ENCODE measurements at regions not wholly inside any gene's neighbourhood (a gene's known extent, or its start where the extent isn't known, plus 50 kb on each side); places are given as distances from the start of the nearest gene placed in this dataset.

DNA sequence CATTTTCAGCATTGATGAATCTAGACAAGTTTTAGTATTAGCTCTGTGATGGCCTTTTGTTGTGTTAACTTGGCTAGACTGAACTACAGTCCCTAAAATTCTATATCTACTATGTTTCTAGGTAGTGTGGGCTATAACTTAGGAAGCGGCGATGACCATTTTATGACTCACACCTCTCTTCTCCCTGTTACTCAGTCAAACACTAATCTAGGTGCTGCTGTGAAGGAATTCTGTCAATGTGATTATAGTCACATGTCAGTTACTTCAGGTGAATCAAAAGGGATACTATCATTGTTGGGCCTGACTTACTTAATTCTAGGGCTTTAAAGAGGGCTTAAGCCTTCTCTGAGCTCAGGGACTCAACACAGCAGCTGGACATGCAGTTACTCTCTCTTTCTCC, 691.5 kb upstream of the MAP3K7 start:
- no peaks in the 10 kb centered on the region for H3K36me3 ChIP-seq
- H3K4me1 ChIP-seq: no peaks in the 10 kb centered on the region
- no peak for DNase-seq
- WGBS, 2 donors: 91 to 100% methylated on average over 2 of the region's 2 CpGs
- no peaks in the 10 kb centered on the region for H3K27me3 ChIP-seq
- no peak for ATAC-seq (ENCODE audit: low FRiP score in 2 of 2)
- no peak overlapping the region for H3K27ac ChIP-seq
- no peak for TF ChIP-seq EP300 (IDR thresholded peaks at IDR 0.05)
- TF ChIP-seq POLR2AphosphoS5 (IDR thresholded peaks at IDR 0.05): no peak
- no peak for TF ChIP-seq POLR2A (IDR thresholded peaks at IDR 0.05)
- TF ChIP-seq, protein P1, sequence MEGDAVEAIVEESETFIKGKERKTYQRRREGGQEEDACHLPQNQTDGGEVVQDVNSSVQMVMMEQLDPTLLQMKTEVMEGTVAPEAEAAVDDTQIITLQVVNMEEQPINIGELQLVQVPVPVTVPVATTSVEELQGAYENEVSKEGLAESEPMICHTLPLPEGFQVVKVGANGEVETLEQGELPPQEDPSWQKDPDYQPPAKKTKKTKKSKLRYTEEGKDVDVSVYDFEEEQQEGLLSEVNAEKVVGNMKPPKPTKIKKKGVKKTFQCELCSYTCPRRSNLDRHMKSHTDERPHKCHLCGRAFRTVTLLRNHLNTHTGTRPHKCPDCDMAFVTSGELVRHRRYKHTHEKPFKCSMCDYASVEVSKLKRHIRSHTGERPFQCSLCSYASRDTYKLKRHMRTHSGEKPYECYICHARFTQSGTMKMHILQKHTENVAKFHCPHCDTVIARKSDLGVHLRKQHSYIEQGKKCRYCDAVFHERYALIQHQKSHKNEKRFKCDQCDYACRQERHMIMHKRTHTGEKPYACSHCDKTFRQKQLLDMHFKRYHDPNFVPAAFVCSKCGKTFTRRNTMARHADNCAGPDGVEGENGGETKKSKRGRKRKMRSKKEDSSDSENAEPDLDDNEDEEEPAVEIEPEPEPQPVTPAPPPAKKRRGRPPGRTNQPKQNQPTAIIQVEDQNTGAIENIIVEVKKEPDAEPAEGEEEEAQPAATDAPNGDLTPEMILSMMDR (IDR thresholded peaks at IDR 0.05): no peak
- H3K9me3 ChIP-seq: peaks cover 0 to 4% (median 0%) of the 10 kb centered on the region in 4 donors
- no peak overlapping the region for H3K4me3 ChIP-seq

DNA sequence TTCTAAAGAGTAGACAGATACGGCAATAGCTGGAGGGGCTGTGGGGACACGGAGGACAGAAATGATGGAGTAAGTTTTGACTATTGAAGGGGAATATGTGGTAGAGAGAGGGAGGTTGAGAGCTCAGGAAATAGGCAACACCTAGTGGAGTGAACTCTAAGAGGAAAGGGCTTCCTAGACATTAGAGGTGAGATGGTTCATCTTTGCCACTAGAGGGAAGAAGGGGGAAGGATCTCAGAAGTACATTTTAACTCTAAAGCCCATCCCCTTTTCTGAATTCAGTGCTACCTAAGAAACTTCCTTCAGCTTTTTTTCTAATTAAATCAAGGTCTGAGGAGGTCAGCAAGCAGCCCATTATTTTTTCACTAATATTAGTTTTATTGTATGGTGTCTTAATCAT, 689.4 kb upstream of the MAP3K7 start:
- Histone ChIP-seq H3K27me3 (no peaks in the 10 kb centered on the region), H3K4me1 (no peaks in the 10 kb centered on the region), H3K36me3 (no peaks in the 10 kb centered on the region), H3K4me3 (no peak overlapping the region), H3K9me3 (no peaks in the 10 kb centered on the region), H3K27ac (no peak overlapping the region)
- ATAC-seq (ENCODE audit: low FRiP score in 2 of 2) (no peak), DNase-seq (no peak)
- WGBS, 2 donors: 60 to 64% methylated on average over 2 of the region's 2 CpGs
- TF ChIP-seq POLR2A (IDR thresholded peaks at IDR 0.05) (no peak), EP300 (IDR thresholded peaks at IDR 0.05) (no peak)
- TF ChIP-seq, protein P1 (IDR thresholded peaks at IDR 0.05): peak in 1 of 6 experiments; percentile 11

DNA sequence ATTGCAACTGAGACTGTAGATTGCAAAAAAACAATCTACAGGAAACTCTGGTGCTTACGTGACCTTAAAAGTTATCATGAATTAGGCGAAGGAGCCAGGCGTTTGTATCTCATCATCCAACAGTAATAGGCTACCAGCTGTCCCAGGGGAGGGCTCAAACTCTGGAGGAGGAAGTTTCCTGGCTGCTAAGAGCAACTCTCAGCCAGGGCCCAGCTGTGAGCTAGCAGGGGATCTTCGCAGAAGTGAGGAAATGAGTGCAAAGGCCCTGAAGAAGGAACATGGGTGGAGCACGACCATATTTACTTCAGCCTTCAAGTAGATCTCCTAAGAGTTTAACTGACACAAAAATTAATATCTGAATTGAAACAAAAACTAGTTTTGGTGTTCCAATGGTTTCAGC, 686.9 kb upstream of the MAP3K7 start:
- ATAC-seq (ENCODE audit: low FRiP score in 2 of 2): peak in 1 of 2 donors; percentile 42
- no peak overlapping the region for H3K4me3 ChIP-seq

DNA sequence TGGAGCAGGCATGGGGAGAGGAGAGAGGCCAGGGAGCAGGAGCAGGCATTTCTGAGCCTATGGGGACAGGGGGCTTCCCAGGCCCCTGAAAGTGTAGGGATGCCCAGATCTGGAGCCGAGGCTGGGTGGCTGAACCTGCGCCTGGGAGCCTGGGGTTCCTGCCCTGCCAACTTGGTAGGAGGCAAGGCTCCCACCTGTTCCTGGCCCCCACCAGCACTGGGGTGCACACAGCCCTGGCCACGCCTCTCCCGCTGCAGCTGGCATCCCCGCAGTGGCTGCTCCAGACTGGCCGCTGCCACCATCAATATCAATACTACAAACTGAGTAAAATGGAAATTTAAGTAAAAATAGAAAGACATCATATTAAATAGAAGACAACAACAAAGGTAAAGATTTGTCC, 684.9 kb upstream of the MAP3K7 start:
- 97 to 100% methylated on average over 4 to 6 of the region's 6 CpGs for WGBS, 2 donors
- no peaks in the 10 kb centered on the region for H3K4me1 ChIP-seq
- TF ChIP-seq POLR2A (IDR thresholded peaks at IDR 0.05): no peak
- TF ChIP-seq EP300 (IDR thresholded peaks at IDR 0.05): no peak
- no peak for TF ChIP-seq POLR2AphosphoS5 (IDR thresholded peaks at IDR 0.05)
- TF ChIP-seq, protein P1 (IDR thresholded peaks at IDR 0.05): no peak
- peak in 1 of 2 donors; percentile 19 for ATAC-seq (ENCODE audit: low FRiP score in 2 of 2)
- H3K4me3 ChIP-seq: no peak overlapping the region
- peak in 1 of 2 donors; percentile 58 for DNase-seq
- H3K9me3 ChIP-seq: no peaks in the 10 kb centered on the region
- no peaks in the 10 kb centered on the region for H3K27me3 ChIP-seq
- no peak overlapping the region for H3K27ac ChIP-seq
- no peaks in the 10 kb centered on the region for H3K36me3 ChIP-seq

More for the DNA sequence above, 686.9 kb upstream of the MAP3K7 start:
- Histone ChIP-seq H3K27ac (no peak overlapping the region), H3K9me3 (no peaks in the 10 kb centered on the region), H3K27me3 (no peaks in the 10 kb centered on the region), H3K4me1 (no peaks in the 10 kb centered on the region), H3K36me3 (no peaks in the 10 kb centered on the region)
- WGBS, 2 donors: 43 to 51% methylated on average over 5 of the region's 5 CpGs
- DNase-seq: no peak
- TF ChIP-seq, protein P1 (IDR thresholded peaks at IDR 0.05): no peak

DNA sequence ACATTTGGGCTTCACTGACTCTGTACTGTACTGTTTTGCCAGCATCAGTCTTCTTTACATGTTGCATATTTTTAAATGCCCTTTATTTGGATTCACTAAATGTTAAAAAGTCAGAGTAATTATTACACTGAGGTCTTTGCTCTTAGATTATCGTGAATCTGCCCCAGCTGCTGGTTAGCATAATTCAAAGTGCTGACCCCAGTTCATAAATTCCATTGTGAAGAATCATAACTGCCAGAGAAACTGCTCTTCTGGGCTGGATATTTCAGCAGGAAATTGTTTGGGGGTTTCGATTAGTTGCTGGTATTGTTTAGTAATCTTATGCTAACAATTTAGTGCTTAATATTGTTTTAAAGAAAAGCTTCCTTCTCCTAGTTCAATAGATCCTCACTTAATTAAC, 682.1 kb upstream of the MAP3K7 start:
- ATAC-seq (ENCODE audit: low FRiP score in 2 of 2) (no peak), DNase-seq (no peak)
- no peaks in the 10 kb centered on the region for H3K36me3 ChIP-seq
- H3K4me1 ChIP-seq: no peaks in the 10 kb centered on the region
- WGBS, 2 donors: 67 to 77% methylated on average over 2 of the region's 2 CpGs
- no peaks in the 10 kb centered on the region for H3K27me3 ChIP-seq
- H3K4me3 ChIP-seq: no peak overlapping the region
- no peaks in the 10 kb centered on the region for H3K9me3 ChIP-seq
- no peak overlapping the region for H3K27ac ChIP-seq
- TF ChIP-seq, protein P1 (IDR thresholded peaks at IDR 0.05): no peak
- TF ChIP-seq POLR2A (IDR thresholded peaks at IDR 0.05) (no peak), EP300 (IDR thresholded peaks at IDR 0.05) (no peak), POLR2AphosphoS5 (IDR thresholded peaks at IDR 0.05) (no peak)

All from upper lobe of left lung (tissue), 6 donors.